ENCODE measurements at regions not wholly inside any gene's neighbourhood (a gene's known extent, or its start where the extent isn't known, plus 50 kb on each side); places are given as distances from the start of the nearest gene placed in this dataset.

- Histone ChIP-seq H3K36me3 (ENCODE audit: insufficient read depth, low read length) (no peaks in the 10 kb centered on the region), H3K9me3 (ENCODE audit: control insufficient read depth in 1 of 2, low read length in 2 of 2) (no peaks in the 10 kb centered on the region), H3K27ac (ENCODE audit: low read depth, low read length) (no peak overlapping the region), H3K4me1 (ENCODE audit: insufficient read depth, low read length) (no peaks in the 10 kb centered on the region), H3K4me3 (ENCODE audit: low read length in 2 of 2) (no peak overlapping the region), H3K27me3 (ENCODE audit: insufficient read depth, low read length) (no peaks in the 10 kb centered on the region)
- Mint-ChIP-seq H3K27ac (no peak overlapping the region), H3K4me1 (no peaks in the 10 kb centered on the region), H3K9me3 (peaks cover 0 to 6% (median 4%) of the 10 kb centered on the region in 8 donors), H3K36me3 (no peaks in the 10 kb centered on the region), H3K4me3 (no peak overlapping the region), H3K27me3 (no peaks in the 10 kb centered on the region)
- DNase-seq: no peak
- intact Hi-C loops (cut with micrococcal nuclease): no loop called here
- ChIA-PET CTCF (ENCODE audit: partially characterized antibody) (interaction anchor here (0.6 kb wide), 1 partner anchor 87 kb away, joined by 3 read pairs; no protein-coding TSS in a partner anchor), POLR2A (ENCODE audit: partially characterized antibody) (no interaction called here)
These were observed 1250.7 kb upstream of the SPRY2 start for GRCh38 chr13:81591528-81592220.

- Histone ChIP-seq H3K4me3 (ENCODE audit: low read length in 2 of 2) (no peak overlapping the region), H3K9me3 (ENCODE audit: control insufficient read depth in 1 of 2, low read length in 2 of 2) (no peaks in the 10 kb centered on the region), H3K36me3 (ENCODE audit: insufficient read depth, low read length) (no peaks in the 10 kb centered on the region), H3K4me1 (ENCODE audit: insufficient read depth, low read length) (no peaks in the 10 kb centered on the region), H3K27me3 (ENCODE audit: insufficient read depth, low read length) (no peaks in the 10 kb centered on the region), H3K27ac (ENCODE audit: low read depth, low read length) (no peak overlapping the region)
- DNase-seq: no peak
- peaks cover 0 to 9% (median 3%) of the 10 kb centered on the region in 8 donors for H3K9me3 Mint-ChIP-seq
- intact Hi-C loops (cut with micrococcal nuclease): no loop called here
- no peaks in the 10 kb centered on the region for H3K27me3 Mint-ChIP-seq
- CTCF ChIA-PET (ENCODE audit: partially characterized antibody): no interaction called here
- H3K4me1 Mint-ChIP-seq: no peaks in the 10 kb centered on the region
- POLR2A ChIA-PET (ENCODE audit: partially characterized antibody): no interaction called here
- no peak overlapping the region for H3K27ac Mint-ChIP-seq
- H3K36me3 Mint-ChIP-seq: no peaks in the 10 kb centered on the region
- no peak overlapping the region for H3K4me3 Mint-ChIP-seq
These were observed 1241.5 kb upstream of the SPRY2 start for GRCh38 chr13:81582381-81582780.

GRCh38 chr13:81577601-81578195 lies 1236.8 kb upstream of the SPRY2 start:
- Mint-ChIP-seq H3K36me3 (no peaks in the 10 kb centered on the region), H3K27me3 (no peaks in the 10 kb centered on the region), H3K4me1 (no peaks in the 10 kb centered on the region), H3K27ac (no peak overlapping the region), H3K4me3 (no peak overlapping the region), H3K9me3 (peaks cover 0 to 8% (median 4%) of the 10 kb centered on the region in 8 donors)
- H3K4me3 ChIP-seq (ENCODE audit: low read length in 2 of 2): no peak overlapping the region
- intact Hi-C loops (cut with micrococcal nuclease): no loop called here
- H3K36me3 ChIP-seq (ENCODE audit: insufficient read depth, low read length): no peaks in the 10 kb centered on the region
- H3K27ac ChIP-seq (ENCODE audit: low read depth, low read length): no peak overlapping the region
- H3K9me3 ChIP-seq (ENCODE audit: control insufficient read depth in 1 of 2, low read length in 2 of 2): no peaks in the 10 kb centered on the region
- no peaks in the 10 kb centered on the region for H3K4me1 ChIP-seq (ENCODE audit: insufficient read depth, low read length)
- ChIA-PET CTCF (ENCODE audit: partially characterized antibody) (no interaction called here), POLR2A (ENCODE audit: partially characterized antibody) (no interaction called here)
- DNase-seq: no peak
- no peaks in the 10 kb centered on the region for H3K27me3 ChIP-seq (ENCODE audit: insufficient read depth, low read length)

- no peak overlapping the region for H3K27ac Mint-ChIP-seq
These were observed 1227.9 kb upstream of the SPRY2 start for GRCh38 chr13:81568824-81569223.

GRCh38 chr13:81565849-81566248 lies 1224.9 kb upstream of the SPRY2 start:
- Histone ChIP-seq H3K27me3 (ENCODE audit: insufficient read depth, low read length) (no peaks in the 10 kb centered on the region), H3K9me3 (ENCODE audit: control insufficient read depth in 1 of 2, low read length in 2 of 2) (no peaks in the 10 kb centered on the region), H3K36me3 (ENCODE audit: insufficient read depth, low read length) (no peaks in the 10 kb centered on the region), H3K27ac (ENCODE audit: low read depth, low read length) (no peak overlapping the region), H3K4me1 (ENCODE audit: insufficient read depth, low read length) (no peaks in the 10 kb centered on the region), H3K4me3 (ENCODE audit: low read length in 2 of 2) (no peak overlapping the region)
- CTCF ChIA-PET (ENCODE audit: partially characterized antibody): no interaction called here
- Mint-ChIP-seq H3K4me1 (no peaks in the 10 kb centered on the region), H3K27me3 (no peaks in the 10 kb centered on the region), H3K4me3 (no peak overlapping the region), H3K9me3 (peaks cover 0 to 8% (median 6%) of the 10 kb centered on the region in 8 donors), H3K27ac (no peak overlapping the region), H3K36me3 (no peaks in the 10 kb centered on the region)
- no peak for DNase-seq
- POLR2A ChIA-PET (ENCODE audit: partially characterized antibody): no interaction called here
- intact Hi-C loops (cut with micrococcal nuclease): no loop called here

More at GRCh38 chr13:81568824-81569223, 1227.9 kb upstream of the SPRY2 start:
- no peaks in the 10 kb centered on the region for H3K27me3 ChIP-seq (ENCODE audit: insufficient read depth, low read length)
- intact Hi-C loops (cut with micrococcal nuclease): no loop called here
- H3K36me3 ChIP-seq (ENCODE audit: insufficient read depth, low read length): no peaks in the 10 kb centered on the region
- Mint-ChIP-seq H3K9me3 (peaks cover 0 to 8% (median 4%) of the 10 kb centered on the region in 8 donors), H3K36me3 (no peaks in the 10 kb centered on the region), H3K4me3 (no peak overlapping the region), H3K4me1 (no peaks in the 10 kb centered on the region), H3K27me3 (no peaks in the 10 kb centered on the region)
- no peak overlapping the region for H3K27ac ChIP-seq (ENCODE audit: low read depth, low read length)
- H3K4me3 ChIP-seq (ENCODE audit: low read length in 2 of 2): no peak overlapping the region
- CTCF ChIA-PET (ENCODE audit: partially characterized antibody): no interaction called here
- POLR2A ChIA-PET (ENCODE audit: partially characterized antibody): no interaction called here
- no peaks in the 10 kb centered on the region for H3K4me1 ChIP-seq (ENCODE audit: insufficient read depth, low read length)
- H3K9me3 ChIP-seq (ENCODE audit: control insufficient read depth in 1 of 2, low read length in 2 of 2): no peaks in the 10 kb centered on the region
- no peak for DNase-seq

GRCh38 chr13:81563091-81563490 lies 1222.2 kb upstream of the SPRY2 start:
- DNase-seq: no peak
- intact Hi-C loops (cut with micrococcal nuclease): no loop called here
- no peak overlapping the region for H3K4me3 Mint-ChIP-seq
- H3K4me1 Mint-ChIP-seq: no peaks in the 10 kb centered on the region
- H3K27ac Mint-ChIP-seq: no peak overlapping the region
- peaks cover 0 to 10% (median 6%) of the 10 kb centered on the region in 8 donors for H3K9me3 Mint-ChIP-seq
- H3K36me3 Mint-ChIP-seq: no peaks in the 10 kb centered on the region
- no peaks in the 10 kb centered on the region for H3K9me3 ChIP-seq (ENCODE audit: control insufficient read depth in 1 of 2, low read length in 2 of 2)
- no peaks in the 10 kb centered on the region for H3K36me3 ChIP-seq (ENCODE audit: insufficient read depth, low read length)
- no peaks in the 10 kb centered on the region for H3K4me1 ChIP-seq (ENCODE audit: insufficient read depth, low read length)
- ChIA-PET POLR2A (ENCODE audit: partially characterized antibody) (no interaction called here), CTCF (ENCODE audit: partially characterized antibody) (no interaction called here)
- no peak overlapping the region for H3K4me3 ChIP-seq (ENCODE audit: low read length in 2 of 2)
- H3K27me3 ChIP-seq (ENCODE audit: insufficient read depth, low read length): no peaks in the 10 kb centered on the region
- no peak overlapping the region for H3K27ac ChIP-seq (ENCODE audit: low read depth, low read length)
- no peaks in the 10 kb centered on the region for H3K27me3 Mint-ChIP-seq

- Histone ChIP-seq H3K27me3 (ENCODE audit: insufficient read depth, low read length) (no peaks in the 10 kb centered on the region), H3K27ac (ENCODE audit: low read depth, low read length) (no peak overlapping the region), H3K36me3 (ENCODE audit: insufficient read depth, low read length) (no peaks in the 10 kb centered on the region), H3K4me3 (ENCODE audit: low read length in 2 of 2) (no peak overlapping the region), H3K9me3 (ENCODE audit: control insufficient read depth in 1 of 2, low read length in 2 of 2) (no peaks in the 10 kb centered on the region), H3K4me1 (ENCODE audit: insufficient read depth, low read length) (no peaks in the 10 kb centered on the region)
- ChIA-PET CTCF (ENCODE audit: partially characterized antibody) (no interaction called here), POLR2A (ENCODE audit: partially characterized antibody) (no interaction called here)
- DNase-seq: no peak
- Mint-ChIP-seq H3K27me3 (no peaks in the 10 kb centered on the region), H3K36me3 (no peaks in the 10 kb centered on the region), H3K9me3 (peaks cover 0 to 8% (median 6%) of the 10 kb centered on the region in 8 donors), H3K4me3 (peak overlapping the region in 1 of 8 donors; percentile 54), H3K27ac (no peak overlapping the region), H3K4me1 (no peaks in the 10 kb centered on the region)
- intact Hi-C loops (cut with micrococcal nuclease): no loop called here
These were observed 1221.7 kb upstream of the SPRY2 start for GRCh38 chr13:81562598-81562997.

Measured in CD4-positive, alpha-beta memory T cell (primary cell).